NCI-H526 (cell line): ENCODE measurements at regions not wholly inside any gene's neighbourhood (a gene's known extent, or its start where the extent isn't known, plus 50 kb on each side); places are given as distances from the start of the nearest gene placed in this dataset.
A peak's percentile ranks its signal among the peaks of the same experiment; 100 is the strongest.

Source experiments
- DNase-seq, 2 experiments: peaks; one replicate each; lab custom pipeline; 2025; lab: John Stamatoyannopoulos, UW

- DNase-seq, result no peak
Observed at GRCh38 chr1:235925016-235925415, 58.3 kb upstream of the LYST start.

GRCh38 chr1:235923466-235924021 lies 56.8 kb upstream of the LYST start:
- peak; percentile 5 to 42 for DNase-seq

- DNase-seq, result no peak
Observed at GRCh38 chr1:235920596-235921375, 54.1 kb upstream of the LYST start.

- no peak for DNase-seq
Observed at GRCh38 chr1:235919833-235920441, 53.2 kb upstream of the LYST start.

- DNase-seq, result no peak
Observed at GRCh38 chr1:235919127-235919832, 52.6 kb upstream of the LYST start.

- DNase-seq, result no peak
Observed at GRCh38 chr1:235918465-235918864, 51.8 kb upstream of the LYST start.

- peak in 1 of 2 experiments; percentile 4 for DNase-seq
Observed at GRCh38 chr1:235918032-235918431, 51.3 kb upstream of the LYST start.

GRCh38 chr1:235917267-235917811 lies 50.6 kb upstream of the LYST start:
- DNase-seq, result no peak
